Endothelial cell of umbilical vein (primary cell): ENCODE measurements at regions not wholly inside any gene's neighbourhood (a gene's known extent, or its start where the extent isn't known, plus 50 kb on each side); places are given as distances from the start of the nearest gene placed in this dataset.

Source experiments
- EZH2 ChIP-seq: IDR thresholded peaks from 2 replicates; pipeline ENCODE4 v1.6.1; 2012; ENCODE audit warnings: borderline replicate concordance, low read depth, mild to moderate bottlenecking, moderate library complexity, low read length, inconsistent platforms; ENCODE audit not compliant: severe bottlenecking
- JUN ChIP-seq: IDR thresholded peaks from 2 replicates; pipeline ENCODE4 v1.6.1; 2011; ENCODE audit warnings: borderline replicate concordance, low read depth; ENCODE audit not compliant: insufficient read length, insufficient read depth
- POLR2AphosphoS5 ChIP-seq: IDR thresholded peaks from 2 replicates; pipeline ENCODE4 v1.6.1; 2012; ENCODE audit warnings: low read depth, mild to moderate bottlenecking, control low read depth, low read length, moderate library complexity; ENCODE audit not compliant: insufficient read depth

DNA sequence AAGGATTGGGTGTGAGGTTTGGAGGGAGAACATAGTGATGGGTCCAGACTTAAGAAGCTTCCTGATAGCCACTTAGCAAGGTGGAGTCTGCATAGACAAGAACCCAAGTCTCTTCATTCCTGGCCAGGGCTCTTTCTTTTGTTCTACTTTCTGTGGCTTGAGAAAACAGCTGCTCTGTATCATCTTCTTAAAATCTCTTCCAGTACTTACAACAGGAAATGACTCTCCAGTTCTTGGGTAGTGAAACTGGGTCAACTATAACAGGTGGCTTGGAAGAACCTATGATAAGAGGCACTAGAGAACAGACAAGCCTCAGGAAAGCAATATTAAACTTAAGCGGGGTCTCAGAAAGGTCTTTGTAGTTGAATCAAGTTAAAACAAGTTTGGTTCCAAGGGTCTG, 148.1 kb upstream of the USP24 start:
- no peak for TF ChIP-seq EZH2
- TF ChIP-seq POLR2AphosphoS5 = no peak
- TF ChIP-seq JUN = no peak
